ENCODE measurements at regions not wholly inside any gene's neighbourhood (a gene's known extent, or its start where the extent isn't known, plus 50 kb on each side); places are given as distances from the start of the nearest gene placed in this dataset.

GRCh38 chr10:36728626-36729025 is 396.8 kb upstream of the ANKRD30A start:
- TF ChIP-seq, protein P1, sequence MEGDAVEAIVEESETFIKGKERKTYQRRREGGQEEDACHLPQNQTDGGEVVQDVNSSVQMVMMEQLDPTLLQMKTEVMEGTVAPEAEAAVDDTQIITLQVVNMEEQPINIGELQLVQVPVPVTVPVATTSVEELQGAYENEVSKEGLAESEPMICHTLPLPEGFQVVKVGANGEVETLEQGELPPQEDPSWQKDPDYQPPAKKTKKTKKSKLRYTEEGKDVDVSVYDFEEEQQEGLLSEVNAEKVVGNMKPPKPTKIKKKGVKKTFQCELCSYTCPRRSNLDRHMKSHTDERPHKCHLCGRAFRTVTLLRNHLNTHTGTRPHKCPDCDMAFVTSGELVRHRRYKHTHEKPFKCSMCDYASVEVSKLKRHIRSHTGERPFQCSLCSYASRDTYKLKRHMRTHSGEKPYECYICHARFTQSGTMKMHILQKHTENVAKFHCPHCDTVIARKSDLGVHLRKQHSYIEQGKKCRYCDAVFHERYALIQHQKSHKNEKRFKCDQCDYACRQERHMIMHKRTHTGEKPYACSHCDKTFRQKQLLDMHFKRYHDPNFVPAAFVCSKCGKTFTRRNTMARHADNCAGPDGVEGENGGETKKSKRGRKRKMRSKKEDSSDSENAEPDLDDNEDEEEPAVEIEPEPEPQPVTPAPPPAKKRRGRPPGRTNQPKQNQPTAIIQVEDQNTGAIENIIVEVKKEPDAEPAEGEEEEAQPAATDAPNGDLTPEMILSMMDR (IDR thresholded peaks at IDR 0.05): no peak
- no peak for TF ChIP-seq POLR2AphosphoS5 (IDR thresholded peaks at IDR 0.05)
- TF ChIP-seq POLR2A (IDR thresholded peaks at IDR 0.05): no peak
